ENCODE measurements at regions not wholly inside any gene's neighbourhood (a gene's known extent, or its start where the extent isn't known, plus 50 kb on each side); places are given as distances from the start of the nearest gene placed in this dataset.

DNA sequence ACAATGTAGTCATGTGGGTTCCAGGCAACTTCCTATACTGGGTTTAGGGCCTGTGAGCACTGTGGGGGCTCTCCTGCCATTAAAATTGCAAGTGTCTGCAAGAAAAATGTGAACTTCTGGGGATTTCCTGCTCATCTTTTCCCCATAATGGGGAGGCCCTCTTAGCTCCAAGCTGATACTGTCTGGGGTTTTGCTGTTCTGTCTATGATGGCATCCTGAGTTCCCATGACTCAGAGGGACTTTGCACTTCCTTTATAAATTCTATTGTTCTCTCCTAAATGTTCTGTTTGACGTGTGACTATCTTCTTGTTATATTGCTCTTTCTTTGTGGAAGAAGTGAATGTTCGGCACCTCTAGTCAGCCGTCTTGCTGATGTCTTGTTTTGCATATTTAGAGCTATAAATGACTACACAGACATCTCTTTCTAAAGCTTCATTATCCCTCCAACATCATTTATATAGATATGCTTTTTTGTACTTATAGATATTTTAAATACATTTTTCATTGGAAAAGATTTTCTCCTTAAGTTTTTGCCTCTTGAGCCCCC, 465.8 kb downstream of the NAF1 start:
- H3K79me2 ChIP-seq (ENCODE audit: insufficient read depth, low read depth) = no peaks in the 10 kb centered on the region
- no peaks in the 10 kb centered on the region for H3K36me3 ChIP-seq (ENCODE audit: insufficient read depth)
- no peak overlapping the region for H3K4me2 ChIP-seq
- no peaks in the 10 kb centered on the region for H4K20me1 ChIP-seq (ENCODE audit: insufficient read depth)
- no peak overlapping the region for H2AFZ ChIP-seq (ENCODE audit: low read depth)
- TF ChIP-seq CTCF (conservative IDR thresholded peaks at IDR 0.05; ENCODE audit: low read depth, low read length) = no peak
- H3K27ac ChIP-seq = no peak overlapping the region
- no peaks in the 10 kb centered on the region for H3K4me1 ChIP-seq (ENCODE audit: low read depth, poor library complexity, severe bottlenecking)
- H3K27me3 ChIP-seq (ENCODE audit: insufficient read depth, low read depth) = no peaks in the 10 kb centered on the region
- no peak overlapping the region for H3K4me3 ChIP-seq (IDR thresholded peaks at IDR 0.05; ENCODE audit: insufficient read depth, low read depth, low read length)
- H3K9ac ChIP-seq = no peak overlapping the region

- Histone ChIP-seq H3K27me3 (ENCODE audit: insufficient read depth, low read depth) (no peaks in the 10 kb centered on the region), H4K20me1 (ENCODE audit: insufficient read depth) (no peaks in the 10 kb centered on the region), H3K36me3 (ENCODE audit: insufficient read depth) (no peaks in the 10 kb centered on the region), H3K4me2 (no peak overlapping the region), H3K79me2 (ENCODE audit: insufficient read depth, low read depth) (no peaks in the 10 kb centered on the region), H3K4me3 (IDR thresholded peaks at IDR 0.05; ENCODE audit: insufficient read depth, low read depth, low read length) (no peak overlapping the region), H3K27ac (no peak overlapping the region), H2AFZ (ENCODE audit: low read depth) (no peak overlapping the region), H3K4me1 (ENCODE audit: low read depth, poor library complexity, severe bottlenecking) (no peaks in the 10 kb centered on the region), H3K9ac (no peak overlapping the region)
- TF ChIP-seq CTCF (conservative IDR thresholded peaks at IDR 0.05; ENCODE audit: low read depth, low read length) = no peak
These were observed 466.3 kb downstream of the NAF1 start for GRCh38 chr4:162700358-162700757.

DNA sequence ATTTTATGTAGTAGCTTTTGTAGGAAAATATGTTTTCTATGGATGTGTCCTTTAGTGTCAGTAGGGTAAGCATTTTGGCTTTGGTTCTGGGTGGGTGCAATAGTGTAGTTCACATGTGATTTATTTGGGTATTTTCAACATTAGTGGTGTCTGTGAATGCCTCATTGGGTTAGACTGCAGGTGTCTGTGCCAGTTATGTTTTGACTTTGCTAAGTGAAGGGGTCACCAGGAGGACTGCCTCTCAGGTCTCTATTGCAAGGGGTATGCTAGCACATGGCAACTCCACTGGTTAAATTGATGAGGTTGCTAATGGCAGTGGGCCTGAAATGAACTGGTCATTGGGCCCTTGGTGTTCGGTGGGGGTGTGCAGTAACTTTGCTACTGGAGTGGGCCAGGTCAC, 467.1 kb downstream of the NAF1 start:
- no peaks in the 10 kb centered on the region for H3K4me1 ChIP-seq (ENCODE audit: low read depth, poor library complexity, severe bottlenecking)
- no peaks in the 10 kb centered on the region for H3K79me2 ChIP-seq (ENCODE audit: insufficient read depth, low read depth)
- no peak overlapping the region for H3K4me2 ChIP-seq
- H3K9ac ChIP-seq = no peak overlapping the region
- H3K36me3 ChIP-seq (ENCODE audit: insufficient read depth) = no peaks in the 10 kb centered on the region
- no peaks in the 10 kb centered on the region for H3K27me3 ChIP-seq (ENCODE audit: insufficient read depth, low read depth)
- no peak for TF ChIP-seq CTCF (conservative IDR thresholded peaks at IDR 0.05; ENCODE audit: low read depth, low read length)
- H4K20me1 ChIP-seq (ENCODE audit: insufficient read depth) = no peaks in the 10 kb centered on the region
- H3K27ac ChIP-seq = no peak overlapping the region
- H2AFZ ChIP-seq (ENCODE audit: low read depth) = no peak overlapping the region
- H3K4me3 ChIP-seq (IDR thresholded peaks at IDR 0.05; ENCODE audit: insufficient read depth, low read depth, low read length) = no peak overlapping the region

DNA sequence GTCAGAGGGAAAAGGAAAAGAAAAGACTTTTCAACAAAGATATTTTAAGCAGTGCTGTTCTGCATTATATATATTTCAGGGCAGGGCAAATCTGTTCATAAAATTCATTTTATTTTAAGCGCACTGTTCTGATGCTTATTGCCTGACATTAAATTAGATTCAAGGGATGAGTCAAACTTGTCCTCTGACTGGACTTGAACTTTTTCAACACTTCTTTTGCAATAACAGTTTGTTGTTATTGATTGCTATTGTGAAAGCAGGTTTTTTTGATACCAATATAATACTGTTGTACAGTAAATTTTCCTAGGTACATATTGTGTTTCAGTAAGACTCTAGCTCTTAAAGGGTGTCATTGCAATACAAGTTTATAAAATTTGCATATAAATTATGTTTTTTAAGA, 481.3 kb downstream of the NAF1 start:
- TF ChIP-seq CTCF (conservative IDR thresholded peaks at IDR 0.05; ENCODE audit: low read depth, low read length) = no peak
- H3K4me3 ChIP-seq (IDR thresholded peaks at IDR 0.05; ENCODE audit: insufficient read depth, low read depth, low read length) = no peak overlapping the region

More for the DNA sequence above, 481.3 kb downstream of the NAF1 start:
- no peak overlapping the region for H2AFZ ChIP-seq (ENCODE audit: low read depth)
- no peaks in the 10 kb centered on the region for H3K79me2 ChIP-seq (ENCODE audit: insufficient read depth, low read depth)
- no peak overlapping the region for H3K4me2 ChIP-seq
- H3K36me3 ChIP-seq (ENCODE audit: insufficient read depth) = no peaks in the 10 kb centered on the region
- H3K27me3 ChIP-seq (ENCODE audit: insufficient read depth, low read depth) = no peaks in the 10 kb centered on the region
- H3K9ac ChIP-seq = no peak overlapping the region
- no peaks in the 10 kb centered on the region for H3K4me1 ChIP-seq (ENCODE audit: low read depth, poor library complexity, severe bottlenecking)
- no peaks in the 10 kb centered on the region for H4K20me1 ChIP-seq (ENCODE audit: insufficient read depth)
- no peak overlapping the region for H3K27ac ChIP-seq
